ENCODE measurements at regions not wholly inside any gene's neighbourhood (a gene's known extent, or its start where the extent isn't known, plus 50 kb on each side); places are given as distances from the start of the nearest gene placed in this dataset.

GRCh38 chr13:94886191-94886590, 173.8 kb upstream of the SOX21 start:
- TF ChIP-seq CTCF (IDR thresholded peaks at IDR 0.05 in 8 of 11, conservative IDR thresholded peaks at IDR 0.05 in 3 of 11) (no peak), POLR2A (IDR thresholded peaks at IDR 0.05) (no peak), POLR2AphosphoS5 (IDR thresholded peaks at IDR 0.05) (no peak)

All from spleen (tissue), 7 donors.